ENCODE measurements at regions not wholly inside any gene's neighbourhood (a gene's known extent, or its start where the extent isn't known, plus 50 kb on each side); places are given as distances from the start of the nearest gene placed in this dataset.

DNA sequence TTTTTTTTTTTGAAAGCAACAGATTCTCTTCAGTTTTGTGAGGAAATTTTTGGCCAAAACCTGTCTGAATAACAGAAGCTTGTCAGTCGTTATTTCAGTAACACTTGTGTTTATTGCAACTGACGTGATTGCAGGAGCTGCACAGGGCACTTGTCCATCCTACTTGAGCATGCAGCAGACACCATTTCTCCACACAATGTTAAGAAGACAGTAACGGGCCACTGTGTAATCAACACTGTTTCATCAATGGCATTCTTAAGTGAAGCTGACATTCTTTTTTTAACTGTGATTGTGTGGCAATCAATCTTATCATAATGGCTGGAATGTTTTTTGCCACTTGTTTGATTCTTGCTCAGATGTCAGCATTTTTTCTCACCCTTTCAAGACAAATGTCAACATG is 50.1 kb upstream of the PIEZO2 start:
- no peak for TF ChIP-seq POLR2A (IDR thresholded peaks at IDR 0.05)
- TF ChIP-seq, protein P1, sequence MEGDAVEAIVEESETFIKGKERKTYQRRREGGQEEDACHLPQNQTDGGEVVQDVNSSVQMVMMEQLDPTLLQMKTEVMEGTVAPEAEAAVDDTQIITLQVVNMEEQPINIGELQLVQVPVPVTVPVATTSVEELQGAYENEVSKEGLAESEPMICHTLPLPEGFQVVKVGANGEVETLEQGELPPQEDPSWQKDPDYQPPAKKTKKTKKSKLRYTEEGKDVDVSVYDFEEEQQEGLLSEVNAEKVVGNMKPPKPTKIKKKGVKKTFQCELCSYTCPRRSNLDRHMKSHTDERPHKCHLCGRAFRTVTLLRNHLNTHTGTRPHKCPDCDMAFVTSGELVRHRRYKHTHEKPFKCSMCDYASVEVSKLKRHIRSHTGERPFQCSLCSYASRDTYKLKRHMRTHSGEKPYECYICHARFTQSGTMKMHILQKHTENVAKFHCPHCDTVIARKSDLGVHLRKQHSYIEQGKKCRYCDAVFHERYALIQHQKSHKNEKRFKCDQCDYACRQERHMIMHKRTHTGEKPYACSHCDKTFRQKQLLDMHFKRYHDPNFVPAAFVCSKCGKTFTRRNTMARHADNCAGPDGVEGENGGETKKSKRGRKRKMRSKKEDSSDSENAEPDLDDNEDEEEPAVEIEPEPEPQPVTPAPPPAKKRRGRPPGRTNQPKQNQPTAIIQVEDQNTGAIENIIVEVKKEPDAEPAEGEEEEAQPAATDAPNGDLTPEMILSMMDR (IDR thresholded peaks at IDR 0.05) = no peak

All from Peyer's patch (tissue), 4 donors.